SK-N-SH (cell line): ENCODE measurements at regions not wholly inside any gene's neighbourhood (a gene's known extent, or its start where the extent isn't known, plus 50 kb on each side); places are given as distances from the start of the nearest gene placed in this dataset.

ENCODE experiments used
- CTCF ChIA-PET: fragments of 300-600, 350-600 bp; formaldehyde crosslinking; extraction: SDS; loops from one replicate; lab custom pipeline; 2021; lab: Yijun Ruan, JAX
- POLR2A ChIA-PET: fragments of 350-600 bp; sonication (Branson Sonifier 250); formaldehyde crosslinking; extraction: SDS; loops from one replicate; lab custom pipeline; 2020; ENCODE audit warnings: antibody characterized with exemption, inconsistent platforms; lab: Yijun Ruan, JAX
- DNase-seq: peaks from one replicate; pipeline ENCODE4 v3.0.0; 2012
- H2AFZ ChIP-seq: fragments of 200-600 bp; sonication (generic); 2 replicates; pipeline ENCODE4 v1.8.1; 2016; ENCODE audit warnings: antibody characterized with exemption, mild to moderate bottlenecking, low read depth
- H3F3A ChIP-seq: fragments of 200-600 bp; sonication (generic); replicated peaks from 2 replicates; pipeline ENCODE3; 2016; ENCODE audit warnings: antibody characterized with exemption, mild to moderate bottlenecking; ENCODE audit not compliant: insufficient read depth
- H3K27ac ChIP-seq, 2 experiments: fragments of 200-500 bp in 1 of 2; fragments of 200-600 bp in 1 of 2; sonication (Bioruptor generic) in 1 of 2; sonication (generic), shearing (Covaris generic) in 1 of 2; 2 replicates each; pipeline versions ENCODE4 v1.5.1 to v1.6.1; 2014 to 2016; ENCODE audit warnings: low read depth in 2 of 2, inconsistent platforms in 1 of 2, low read length in 1 of 2, mild to moderate bottlenecking in 1 of 2, mixed read lengths in 1 of 2
- H3K27me3 ChIP-seq: fragments of 200-600 bp; sonication (generic), shearing (Covaris generic); 2 replicates; pipeline ENCODE4 v1.6.1; 2016; ENCODE audit warnings: mixed run types; ENCODE audit not compliant: insufficient read depth
- H3K36me3 ChIP-seq, 2 experiments: fragments of 200-500 bp in 1 of 2; fragments of 200-600 bp in 1 of 2; sonication (Bioruptor generic) in 1 of 2; sonication (generic) in 1 of 2; replicated peaks in 1 of 2; 2 replicates each; pipeline versions ENCODE3 to v1.5.1; 2014 to 2016; ENCODE audit warnings: low read length in 1 of 2, mild to moderate bottlenecking in 1 of 2; ENCODE audit not compliant: insufficient read depth in 2 of 2, control insufficient read depth in 1 of 2
- H3K4me1 ChIP-seq, 2 experiments: fragments of 200-500 bp in 1 of 2; fragments of 200-600 bp in 1 of 2; sonication (Bioruptor generic) in 1 of 2; sonication (generic), shearing (Covaris generic) in 1 of 2; 2 replicates each; pipeline versions ENCODE4 v1.5.1 to v1.6.1; 2014 to 2016; ENCODE audit warnings: low read depth in 1 of 2, low read length in 1 of 2, mixed run types in 1 of 2; ENCODE audit not compliant: insufficient read depth in 2 of 2, control insufficient read depth in 1 of 2
- H3K4me2 ChIP-seq: fragments of 200-600 bp; sonication (generic), shearing (Covaris generic); 2 replicates; pipeline ENCODE4 v1.6.1; 2017; ENCODE audit warnings: mixed run types
- H3K4me3 ChIP-seq, 2 experiments: fragments of 200-500 bp in 1 of 2; fragments of 200-600 bp in 1 of 2; sonication (Bioruptor generic) in 1 of 2; sonication (generic), shearing (Covaris generic) in 1 of 2; 2 replicates each; pipeline versions ENCODE4 v1.5.1 to v1.8.1; 2014 to 2016; ENCODE audit warnings: low read depth in 2 of 2, inconsistent platforms in 1 of 2, low read length in 1 of 2, mild to moderate bottlenecking in 1 of 2, mixed read lengths in 1 of 2, moderate library complexity in 1 of 2
- H3K79me2 ChIP-seq: fragments of 200-600 bp; sonication (generic); 2 replicates; pipeline ENCODE4 v1.8.1; 2017; ENCODE audit warnings: mild to moderate bottlenecking; ENCODE audit not compliant: insufficient read depth
- H3K9ac ChIP-seq: fragments of 200-600 bp; sonication (generic); 2 replicates; pipeline ENCODE4 v1.6.1; 2017; ENCODE audit warnings: mixed run types
- H3K9me2 ChIP-seq: fragments of 200-600 bp; sonication (generic); 2 replicates; pipeline ENCODE4 v1.6.1; 2017; ENCODE audit warnings: mixed run types
- H3K9me3 ChIP-seq: fragments of 200-600 bp; sonication (generic); 2 replicates; pipeline ENCODE4 v1.6.1; 2017; ENCODE audit warnings: mixed run types, mild to moderate bottlenecking, moderate library complexity
- H4K20me1 ChIP-seq: fragments of 200-600 bp; sonication (generic); 2 replicates; pipeline ENCODE4 v1.6.1; 2017; ENCODE audit warnings: mild to moderate bottlenecking, mixed run types; ENCODE audit not compliant: insufficient read depth
- ELF1 ChIP-seq: IDR thresholded peaks from 2 replicates; pipeline ENCODE4 v1.4.0; 2012
- FOSL2 ChIP-seq: IDR thresholded peaks from 2 replicates; pipeline ENCODE4 v1.4.0; 2012; ENCODE audit warnings: low read depth, mild to moderate bottlenecking, moderate library complexity, borderline replicate concordance
- FOXJ3 ChIP-seq: sonication (generic); formaldehyde crosslinking; IDR thresholded peaks from 2 replicates; pipeline ENCODE4 v1.5.1; 2020; ENCODE audit warnings: mild to moderate bottlenecking, missing genetic modification reagents
- FOXM1 ChIP-seq: IDR thresholded peaks from 2 replicates; pipeline ENCODE4 v1.4.0; 2012; ENCODE audit warnings: low read depth, mild to moderate bottlenecking
- GABPA ChIP-seq: IDR thresholded peaks from 2 replicates; pipeline ENCODE4 v1.4.0; 2012; ENCODE audit warnings: low read depth, mild to moderate bottlenecking
- GATA2 ChIP-seq: sonication (generic); formaldehyde crosslinking; IDR thresholded peaks from 2 replicates; pipeline ENCODE4 v1.5.0; 2020; ENCODE audit warnings: mild to moderate bottlenecking, missing genetic modification reagents
- MAX ChIP-seq: IDR thresholded peaks from 2 replicates; pipeline ENCODE4 v1.4.0; 2012; ENCODE audit warnings: low read depth
- MEF2A ChIP-seq: IDR thresholded peaks from 2 replicates; pipeline ENCODE4 v1.4.0; 2012; ENCODE audit warnings: low read depth, borderline replicate concordance
- NRF1 ChIP-seq: IDR thresholded peaks from 2 replicates; pipeline ENCODE4 v1.6.1; 2012; ENCODE audit warnings: low read depth, mild to moderate bottlenecking, low read length
- PBX3 ChIP-seq: IDR thresholded peaks from 2 replicates; pipeline ENCODE4; 2012
- RAD21 ChIP-seq: IDR thresholded peaks from 2 replicates; pipeline ENCODE4 v1.6.1; 2012; ENCODE audit warnings: mild to moderate bottlenecking, low read length
- RCOR1 ChIP-seq: fragments of 150-350 bp; IDR thresholded peaks from 2 replicates; pipeline ENCODE4 v1.6.1; 2017; ENCODE audit warnings: antibody characterized with exemption, low read length
- REST ChIP-seq: IDR thresholded peaks from 2 replicates; pipeline ENCODE4 v1.6.1; 2012; ENCODE audit warnings: mild to moderate bottlenecking, low read depth, low read length, moderate library complexity
- RFX5 ChIP-seq: IDR thresholded peaks from 2 replicates; pipeline ENCODE4 v1.6.1; 2012; ENCODE audit warnings: mild to moderate bottlenecking, improper control_type of control experiment, low read length
- RXRA ChIP-seq: IDR thresholded peaks from 2 replicates; pipeline ENCODE4 v1.4.0; 2012; ENCODE audit warnings: low read depth, mild to moderate bottlenecking, borderline replicate concordance
- SIN3A ChIP-seq: IDR thresholded peaks from 2 replicates; pipeline ENCODE4 v1.6.1; 2012; ENCODE audit warnings: low read depth, mild to moderate bottlenecking, low read length, moderate library complexity, borderline replicate concordance
- TAF1 ChIP-seq: IDR thresholded peaks from 2 replicates; pipeline ENCODE4 v1.6.1; 2012; ENCODE audit warnings: low read depth, mild to moderate bottlenecking, low read length, moderate library complexity, borderline replicate concordance
- TCF12 ChIP-seq: IDR thresholded peaks from 2 replicates; pipeline ENCODE4 v1.4.0; 2012
- TEAD4 ChIP-seq: IDR thresholded peaks from 2 replicates; pipeline ENCODE4 v1.4.0; 2012; ENCODE audit warnings: mild to moderate bottlenecking, borderline replicate concordance; ENCODE audit not compliant: insufficient read depth
- WGBS: methylation state at CpG from one replicate; pipeline ENCODE4 v1.1.6; 2017; ENCODE audit warnings: low lambda C conversion rate; 5-methylcytosine and 5-hydroxymethylcytosine counted together

GRCh38 chr11:37320921-37321320, 722.9 kb upstream of the RAG2 start:
- ChIA-PET POLR2A (no interaction called here), CTCF (no interaction called here)
- Histone ChIP-seq H4K20me1 (no peaks in the 10 kb centered on the region), H3K79me2 (no peaks in the 10 kb centered on the region), H3K4me3 (no peak overlapping the region), H3K4me2 (no peak overlapping the region), H3F3A (no peaks in the 10 kb centered on the region), H3K27ac (no peak overlapping the region), H3K9me3 (no peaks in the 10 kb centered on the region), H3K36me3 (no peaks in the 10 kb centered on the region), H3K9ac (no peak overlapping the region), H3K9me2 (no peaks in the 10 kb centered on the region), H3K27me3 (no peaks in the 10 kb centered on the region), H3K4me1 (no peaks in the 10 kb centered on the region), H2AFZ (no peak overlapping the region)
- no peak for DNase-seq
- TF ChIP-seq GABPA (no peak), RAD21 (no peak), GATA2 (CRISPR knock-in tag) (no peak), TAF1 (no peak), SIN3A (no peak), PBX3 (no peak), RCOR1 (no peak), RXRA (no peak), REST (no peak), MAX (no peak), ELF1 (no peak), FOSL2 (no peak), MEF2A (no peak), TEAD4 (no peak), RFX5 (no peak), FOXM1 (no peak)

GRCh38 chr11:37317803-37318202, 719.8 kb upstream of the RAG2 start:
- Histone ChIP-seq H3K9me2 (no peaks in the 10 kb centered on the region), H3K27me3 (no peaks in the 10 kb centered on the region), H3K4me3 (no peak overlapping the region), H3K79me2 (no peaks in the 10 kb centered on the region), H3K27ac (no peak overlapping the region), H3K9me3 (no peaks in the 10 kb centered on the region), H2AFZ (no peak overlapping the region), H3K4me2 (no peak overlapping the region), H3K9ac (no peak overlapping the region), H3K4me1 (no peaks in the 10 kb centered on the region), H4K20me1 (no peaks in the 10 kb centered on the region), H3K36me3 (no peaks in the 10 kb centered on the region), H3F3A (no peaks in the 10 kb centered on the region)
- WGBS: 2% methylated on average over 1 of the region's 1 CpG
- DNase-seq: no peak
- ChIA-PET CTCF (no interaction called here), POLR2A (no interaction called here)
- TF ChIP-seq TCF12 (no peak), NRF1 (no peak), SIN3A (no peak), TEAD4 (no peak), FOXJ3 (CRISPR knock-in tag) (no peak)
